HEK293 (cell line): ENCODE measurements at regions not wholly inside any gene's neighbourhood (a gene's known extent, or its start where the extent isn't known, plus 50 kb on each side); places are given as distances from the start of the nearest gene placed in this dataset.

Experiments used
- CTCF ChIA-PET: fragments of 350-600 bp; formaldehyde crosslinking; extraction: SDS; loops from one replicate; lab custom pipeline; 2021; ENCODE audit warnings: antibody characterized with exemption; lab: Yijun Ruan, JAX
- POLR2A ChIA-PET: fragments of 300-600 bp; formaldehyde crosslinking; extraction: SDS; loops from one replicate; lab custom pipeline; 2020; ENCODE audit warnings: antibody characterized with exemption, inconsistent platforms; lab: Yijun Ruan, JAX
- H3K27ac ChIP-seq: fragments of 200-500 bp; sonication (Bioruptor generic); 2 replicates; pipeline ENCODE4 v1.5.1; 2014; ENCODE audit warnings: low read depth, low read length, control low read depth, inconsistent platforms; ENCODE audit errors: extremely low read depth
- H3K36me3 ChIP-seq, 2 experiments: fragments of 200-500 bp in 1 of 2; sonication (Bioruptor generic) in 1 of 2; 1 replicate in 1 of 2; 2 replicates in 1 of 2; pipeline ENCODE4 v1.5.1; 2014 to 2017; ENCODE audit warnings: inconsistent platforms in 2 of 2, low read length in 2 of 2; ENCODE audit not compliant: control insufficient read depth in 2 of 2, insufficient read depth in 1 of 2
- H3K4me1 ChIP-seq: fragments of 200-500 bp; sonication (Bioruptor generic); 2 replicates; pipeline ENCODE4 v1.5.1; 2014; ENCODE audit warnings: mild to moderate bottlenecking, low read length, inconsistent platforms; ENCODE audit not compliant: control insufficient read depth, insufficient read depth
- H3K4me3 ChIP-seq: 2 replicates; pipeline ENCODE4 v1.5.1; 2011; ENCODE audit warnings: low read depth, mild to moderate bottlenecking, control low read depth, low read length, moderate library complexity
- H3K9me3 ChIP-seq: fragments of 200-500 bp; sonication (Bioruptor generic); 2 replicates; pipeline ENCODE4 v1.5.1; 2014; ENCODE audit warnings: low read depth, low read length, inconsistent platforms; ENCODE audit not compliant: control insufficient read depth, insufficient read depth
- KLF16 ChIP-seq: fragments of 450-650 bp; formaldehyde crosslinking; IDR thresholded peaks from 2 replicates; pipeline ENCODE4 v1.5.1; 2017; ENCODE audit warnings: missing biosample characterization, missing genetic modification characterization
- SP2 ChIP-seq: fragments of 450-650 bp; formaldehyde crosslinking; IDR thresholded peaks from 2 replicates; pipeline ENCODE4 v1.5.1; 2016; ENCODE audit warnings: missing biosample characterization, missing genetic modification characterization
- SP7 ChIP-seq: fragments of 450-650 bp; formaldehyde crosslinking; IDR thresholded peaks from 2 replicates; pipeline ENCODE4 v1.5.1; 2016; ENCODE audit warnings: missing biosample characterization, missing genetic modification characterization
- ZBTB7A ChIP-seq: fragments of 450-650 bp; formaldehyde crosslinking; IDR thresholded peaks from 2 replicates; pipeline ENCODE4 v1.5.1; 2016; ENCODE audit warnings: low read depth, missing biosample characterization, missing genetic modification characterization
- ZFP3 ChIP-seq: fragments of 450-650 bp; formaldehyde crosslinking; IDR thresholded peaks from 2 replicates; pipeline ENCODE4 v1.5.1; 2016; ENCODE audit warnings: low read depth, missing biosample characterization, missing genetic modification characterization
- ZFP37 ChIP-seq: fragments of 450-650 bp; formaldehyde crosslinking; IDR thresholded peaks from 2 replicates; pipeline ENCODE4 v1.5.1; 2016; ENCODE audit warnings: missing biosample characterization, missing genetic modification characterization
- ZFP41 ChIP-seq: fragments of 450-650 bp; formaldehyde crosslinking; IDR thresholded peaks from 2 replicates; pipeline ENCODE4 v1.5.1; 2016; ENCODE audit warnings: missing biosample characterization, missing genetic modification characterization, borderline replicate concordance
- ZNF354C ChIP-seq: fragments of 450-650 bp; formaldehyde crosslinking; IDR thresholded peaks from 2 replicates; pipeline ENCODE4 v1.5.1; 2016; ENCODE audit warnings: missing biosample characterization, missing genetic modification characterization, low read depth, borderline replicate concordance
- ZNF549 ChIP-seq: fragments of 450-650 bp; IDR thresholded peaks from 2 replicates; pipeline ENCODE4 v1.5.1; 2018; ENCODE audit warnings: missing biosample characterization, missing genetic modification characterization, mild to moderate bottlenecking, inconsistent platforms, moderate library complexity
- ZSCAN16 ChIP-seq: fragments of 450-650 bp; formaldehyde crosslinking; IDR thresholded peaks from 2 replicates; pipeline ENCODE4 v1.5.1; 2016; ENCODE audit warnings: missing biosample characterization, missing genetic modification characterization
- ZSCAN23 ChIP-seq: fragments of 450-650 bp; formaldehyde crosslinking; IDR thresholded peaks from 2 replicates; pipeline ENCODE4 v1.5.1; 2016; ENCODE audit warnings: missing biosample characterization, missing genetic modification characterization
- ZXDB ChIP-seq: fragments of 450-650 bp; formaldehyde crosslinking; IDR thresholded peaks from 2 replicates; pipeline ENCODE4 v1.5.1; 2016; ENCODE audit warnings: missing biosample characterization, missing genetic modification characterization

DNA sequence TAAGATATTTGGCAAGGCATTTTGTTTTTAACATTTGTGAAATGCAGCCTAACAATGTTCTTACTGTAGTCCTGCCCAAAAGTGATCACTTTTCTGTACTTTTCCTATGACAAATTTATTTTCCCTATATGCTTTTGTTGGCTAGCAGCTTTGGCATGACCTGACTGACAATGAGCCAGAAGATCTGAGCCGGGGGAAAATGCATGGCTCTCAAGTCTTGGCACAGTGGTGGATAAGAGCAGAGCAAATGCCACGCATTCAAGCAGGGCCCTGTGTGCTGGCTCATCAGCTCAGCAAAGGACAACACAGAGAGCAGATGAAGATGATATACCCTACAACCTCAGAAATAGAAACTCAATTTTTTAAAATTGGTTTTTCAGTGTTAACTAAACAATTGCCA, 187.3 kb downstream of the ANAPC10 start:
- Histone ChIP-seq H3K9me3 (no peaks in the 10 kb centered on the region), H3K4me3 (no peak overlapping the region), H3K27ac (no peak overlapping the region), H3K4me1 (no peaks in the 10 kb centered on the region), H3K36me3 (no peaks in the 10 kb centered on the region)
- ChIA-PET POLR2A (no interaction called here), CTCF (no interaction called here)
- TF ChIP-seq ZNF549 (tag by site-specific recombination) = no peak
- TF ChIP-seq ZSCAN23 = no peak
- TF ChIP-seq ZXDB (tag by site-specific recombination) = no peak
- no peak for TF ChIP-seq ZFP41
- TF ChIP-seq KLF16 = no peak
- TF ChIP-seq SP2 = no peak
- TF ChIP-seq ZFP37 (tag by site-specific recombination) = no peak
- no peak for TF ChIP-seq ZFP3 (tag by site-specific recombination)
- no peak for TF ChIP-seq ZNF354C (tag by site-specific recombination)
- TF ChIP-seq ZSCAN16 (tag by site-specific recombination) = no peak
- TF ChIP-seq SP7 = no peak
- TF ChIP-seq ZBTB7A = no peak
